ENCODE measurements at regions not wholly inside any gene's neighbourhood (a gene's known extent, or its start where the extent isn't known, plus 50 kb on each side); places are given as distances from the start of the nearest gene placed in this dataset.
"Not testable (repeated sequence)": the region's sequence is repeated elsewhere in the genome, so short reads cannot be mapped to it uniquely, and the experiment has no call there.

GRCh38 chr3:5366746-5367145, 179.2 kb downstream of the EDEM1 start:
- DNase-seq, result no peak

- DNase-seq, result not testable (repeated sequence)
Observed at GRCh38 chr3:5371555-5371954, 184.0 kb downstream of the EDEM1 start.

- DNase-seq, result no peak
Observed at GRCh38 chr3:5376761-5377160, 189.3 kb downstream of the EDEM1 start.

GRCh38 chr3:5379266-5379665, 191.8 kb downstream of the EDEM1 start:
- DNase-seq, result not testable (repeated sequence)

- not testable (repeated sequence) for DNase-seq
Observed at GRCh38 chr3:5383486-5384263, 196.2 kb downstream of the EDEM1 start.

- DNase-seq, result no peak
Observed at GRCh38 chr3:5384557-5385236, 197.2 kb downstream of the EDEM1 start.

- no peak for DNase-seq
Observed at GRCh38 chr3:5388091-5388490, 200.6 kb downstream of the EDEM1 start.

GRCh38 chr3:5389057-5389456, 201.6 kb downstream of the EDEM1 start:
- no peak for DNase-seq

- no peak for DNase-seq
Observed at GRCh38 chr3:5390221-5390620, 202.7 kb downstream of the EDEM1 start.

GRCh38 chr3:5390936-5391625, 203.6 kb downstream of the EDEM1 start:
- DNase-seq, result no peak

GRCh38 chr3:5401002-5401401, 213.5 kb downstream of the EDEM1 start:
- DNase-seq, result no peak

GRCh38 chr3:5404718-5405117, 217.2 kb downstream of the EDEM1 start:
- no peak for DNase-seq

- DNase-seq, result no peak
Observed at GRCh38 chr3:5411786-5412185, 224.3 kb downstream of the EDEM1 start.

- no peak for DNase-seq
Observed at GRCh38 chr3:5423076-5423475, 235.6 kb downstream of the EDEM1 start.

- no peak for DNase-seq
Observed at GRCh38 chr3:5423523-5423922, 236.0 kb downstream of the EDEM1 start.

GRCh38 chr3:5425371-5425770, 237.9 kb downstream of the EDEM1 start:
- no peak for DNase-seq

GRCh38 chr3:5426094-5426883, 238.8 kb downstream of the EDEM1 start:
- DNase-seq, result peak; percentile 80

- DNase-seq, result no peak
Observed at GRCh38 chr3:5427021-5427420, 239.5 kb downstream of the EDEM1 start.

GRCh38 chr3:5427938-5428337, 240.4 kb downstream of the EDEM1 start:
- no peak for DNase-seq

- DNase-seq, result peak; percentile 72
Observed at GRCh38 chr3:5428607-5429516, 241.4 kb downstream of the EDEM1 start.

GRCh38 chr3:5429517-5429890, 242.0 kb downstream of the EDEM1 start:
- DNase-seq, result no peak

GRCh38 chr3:5430701-5431100, 243.2 kb downstream of the EDEM1 start:
- no peak for DNase-seq
